GM23338 (cell line): ENCODE measurements at regions not wholly inside any gene's neighbourhood (a gene's known extent, or its start where the extent isn't known, plus 50 kb on each side); places are given as distances from the start of the nearest gene placed in this dataset.

Experiments used
- ATAC-seq: fragments of 200-7000 bp; cut with Tn5 transposase; 3 replicates; pipeline ENCODE4 v1.9.1; 2020
- DNase-seq: peaks from one replicate; pipeline ENCODE4 v3.0.0-alpha.2; 2015; ENCODE audit warnings: low spot score
- H2AFZ ChIP-seq: fragments of 200-600 bp; sonication (generic); 2 replicates; pipeline ENCODE4 v1.8.0; 2016; ENCODE audit warnings: antibody characterized with exemption, mild to moderate bottlenecking, moderate library complexity
- H3F3A ChIP-seq: fragments of 200-600 bp; sonication (generic); replicated peaks from 2 replicates; pipeline ENCODE4 v1.8.0; 2017; ENCODE audit warnings: antibody characterized with exemption, mixed run types, low read depth
- H3K27ac ChIP-seq: fragments of 200-600 bp; sonication (generic); 2 replicates; pipeline ENCODE4 v1.6.1; 2016; ENCODE audit warnings: low read depth
- H3K27me3 ChIP-seq: fragments of 200-600 bp; sonication (generic); 2 replicates; pipeline ENCODE4 v1.8.0; 2016; ENCODE audit warnings: mild to moderate bottlenecking, mixed run types, moderate library complexity; ENCODE audit not compliant: insufficient read depth
- H3K36me3 ChIP-seq: fragments of 200-600 bp; sonication (generic); 2 replicates; pipeline ENCODE4 v1.8.0; 2016; ENCODE audit warnings: mild to moderate bottlenecking; ENCODE audit not compliant: insufficient read depth
- H3K4me1 ChIP-seq: fragments of 200-600 bp; sonication (generic); 2 replicates; pipeline ENCODE4 v1.8.0; 2016; ENCODE audit warnings: mild to moderate bottlenecking, moderate library complexity; ENCODE audit not compliant: insufficient read depth
- H3K4me2 ChIP-seq: fragments of 200-600 bp; sonication (generic); 2 replicates; pipeline ENCODE4 v1.7.1; 2017; ENCODE audit warnings: mixed run types
- H3K4me3 ChIP-seq: fragments of 200-600 bp; sonication (generic); 2 replicates; pipeline ENCODE4 v1.6.1; 2016; ENCODE audit warnings: mixed run types
- H3K79me2 ChIP-seq: fragments of 200-600 bp; sonication (generic); replicated peaks from 2 replicates; pipeline ENCODE4 v1.8.0; 2017; ENCODE audit warnings: mild to moderate bottlenecking; ENCODE audit not compliant: insufficient read depth
- H3K9me2 ChIP-seq: fragments of 200-600 bp; sonication (generic); 2 replicates; pipeline ENCODE4 v1.8.0; 2017; ENCODE audit not compliant: insufficient read depth
- H4K20me1 ChIP-seq: fragments of 200-600 bp; sonication (generic); replicated peaks from 2 replicates; pipeline ENCODE4 v1.8.0; 2017; ENCODE audit warnings: mild to moderate bottlenecking; ENCODE audit not compliant: insufficient read depth
- H3K27ac Mint-ChIP-seq: 2 replicates; pipeline ENCODE4 v1.8.0; 2020; ENCODE audit warnings: inconsistent platforms, mild to moderate bottlenecking, moderate library complexity, mixed read lengths
- H3K27me3 Mint-ChIP-seq: 3 replicates; pipeline ENCODE4 v1.8.0; 2022; ENCODE audit warnings: low read depth, mild to moderate bottlenecking, moderate library complexity, mixed read lengths, inconsistent platforms; ENCODE audit not compliant: insufficient read depth, poor library complexity
- H3K36me3 Mint-ChIP-seq: 3 replicates; pipeline ENCODE4 v1.8.0; 2021; ENCODE audit warnings: low read depth, mild to moderate bottlenecking, inconsistent platforms, moderate library complexity, mixed read lengths
- H3K4me1 Mint-ChIP-seq: 3 replicates; pipeline ENCODE4 v1.8.0; 2020; ENCODE audit warnings: mild to moderate bottlenecking, inconsistent platforms, mixed read lengths
- H3K4me3 Mint-ChIP-seq: 3 replicates; pipeline ENCODE4 v1.8.0; 2021; ENCODE audit warnings: moderate library complexity, mild to moderate bottlenecking, inconsistent platforms, mixed read lengths
- H3K9me3 Mint-ChIP-seq: 3 replicates; pipeline ENCODE4 v1.8.0; 2020; ENCODE audit warnings: moderate library complexity, mild to moderate bottlenecking, inconsistent platforms, mixed read lengths
- ETS1 ChIP-seq: IDR thresholded peaks from 2 replicates; pipeline ENCODE4 v1.6.1; 2016; ENCODE audit warnings: antibody characterized with exemption
- EZH2 ChIP-seq: fragments of 200-600 bp; sonication (generic); IDR thresholded peaks from one replicate; pipeline ENCODE4 v1.8.0; 2017; ENCODE audit warnings: antibody characterized with exemption, mild to moderate bottlenecking, low read depth; ENCODE audit not compliant: unreplicated experiment
- EZH2phosphoT487 ChIP-seq: fragments of 200-600 bp; sonication (generic); IDR thresholded peaks from one replicate; pipeline ENCODE4 v1.8.1; 2018; ENCODE audit warnings: antibody characterized with exemption; ENCODE audit not compliant: unreplicated experiment
- JUNB ChIP-seq: IDR thresholded peaks from one replicate; pipeline ENCODE4 v1.6.1; 2016; ENCODE audit warnings: antibody characterized with exemption; ENCODE audit not compliant: unreplicated experiment
- NANOG ChIP-seq: IDR thresholded peaks from 2 replicates; pipeline ENCODE4 v1.6.1; 2016; ENCODE audit warnings: antibody characterized with exemption, borderline replicate concordance
- TF ChIP-seq, protein P1 (sequence below): fragments of 250-450 bp; sonication (Bioruptor Pico); IDR thresholded peaks from 2 replicates; pipeline ENCODE4 v1.5.0; 2020; ENCODE audit warnings: mild to moderate bottlenecking, moderate library complexity

- Histone ChIP-seq H3K36me3 (no peaks in the 10 kb centered on the region), H3K27me3 (no peaks in the 10 kb centered on the region), H3F3A (no peaks in the 10 kb centered on the region), H3K27ac (peak overlapping the region; percentile 5; the same call in 1 of the 2 replicates), H3K9me2 (no peaks in the 10 kb centered on the region), H2AFZ (no peak overlapping the region), H3K4me2 (peak overlapping the region; percentile 53), H4K20me1 (no peaks in the 10 kb centered on the region), H3K4me1 (peaks cover 21% of the 10 kb centered on the region), H3K79me2 (no peaks in the 10 kb centered on the region), H3K4me3 (peak overlapping the region; percentile 2; the same call in 1 of the 2 replicates)
- ATAC-seq = peak; percentile 81
- no peaks in the 10 kb centered on the region for H3K9me3 Mint-ChIP-seq
- no peak overlapping the region for H3K4me3 Mint-ChIP-seq
- H3K36me3 Mint-ChIP-seq = no peaks in the 10 kb centered on the region
- H3K27me3 Mint-ChIP-seq = no peaks in the 10 kb centered on the region
- TF ChIP-seq, protein P1, sequence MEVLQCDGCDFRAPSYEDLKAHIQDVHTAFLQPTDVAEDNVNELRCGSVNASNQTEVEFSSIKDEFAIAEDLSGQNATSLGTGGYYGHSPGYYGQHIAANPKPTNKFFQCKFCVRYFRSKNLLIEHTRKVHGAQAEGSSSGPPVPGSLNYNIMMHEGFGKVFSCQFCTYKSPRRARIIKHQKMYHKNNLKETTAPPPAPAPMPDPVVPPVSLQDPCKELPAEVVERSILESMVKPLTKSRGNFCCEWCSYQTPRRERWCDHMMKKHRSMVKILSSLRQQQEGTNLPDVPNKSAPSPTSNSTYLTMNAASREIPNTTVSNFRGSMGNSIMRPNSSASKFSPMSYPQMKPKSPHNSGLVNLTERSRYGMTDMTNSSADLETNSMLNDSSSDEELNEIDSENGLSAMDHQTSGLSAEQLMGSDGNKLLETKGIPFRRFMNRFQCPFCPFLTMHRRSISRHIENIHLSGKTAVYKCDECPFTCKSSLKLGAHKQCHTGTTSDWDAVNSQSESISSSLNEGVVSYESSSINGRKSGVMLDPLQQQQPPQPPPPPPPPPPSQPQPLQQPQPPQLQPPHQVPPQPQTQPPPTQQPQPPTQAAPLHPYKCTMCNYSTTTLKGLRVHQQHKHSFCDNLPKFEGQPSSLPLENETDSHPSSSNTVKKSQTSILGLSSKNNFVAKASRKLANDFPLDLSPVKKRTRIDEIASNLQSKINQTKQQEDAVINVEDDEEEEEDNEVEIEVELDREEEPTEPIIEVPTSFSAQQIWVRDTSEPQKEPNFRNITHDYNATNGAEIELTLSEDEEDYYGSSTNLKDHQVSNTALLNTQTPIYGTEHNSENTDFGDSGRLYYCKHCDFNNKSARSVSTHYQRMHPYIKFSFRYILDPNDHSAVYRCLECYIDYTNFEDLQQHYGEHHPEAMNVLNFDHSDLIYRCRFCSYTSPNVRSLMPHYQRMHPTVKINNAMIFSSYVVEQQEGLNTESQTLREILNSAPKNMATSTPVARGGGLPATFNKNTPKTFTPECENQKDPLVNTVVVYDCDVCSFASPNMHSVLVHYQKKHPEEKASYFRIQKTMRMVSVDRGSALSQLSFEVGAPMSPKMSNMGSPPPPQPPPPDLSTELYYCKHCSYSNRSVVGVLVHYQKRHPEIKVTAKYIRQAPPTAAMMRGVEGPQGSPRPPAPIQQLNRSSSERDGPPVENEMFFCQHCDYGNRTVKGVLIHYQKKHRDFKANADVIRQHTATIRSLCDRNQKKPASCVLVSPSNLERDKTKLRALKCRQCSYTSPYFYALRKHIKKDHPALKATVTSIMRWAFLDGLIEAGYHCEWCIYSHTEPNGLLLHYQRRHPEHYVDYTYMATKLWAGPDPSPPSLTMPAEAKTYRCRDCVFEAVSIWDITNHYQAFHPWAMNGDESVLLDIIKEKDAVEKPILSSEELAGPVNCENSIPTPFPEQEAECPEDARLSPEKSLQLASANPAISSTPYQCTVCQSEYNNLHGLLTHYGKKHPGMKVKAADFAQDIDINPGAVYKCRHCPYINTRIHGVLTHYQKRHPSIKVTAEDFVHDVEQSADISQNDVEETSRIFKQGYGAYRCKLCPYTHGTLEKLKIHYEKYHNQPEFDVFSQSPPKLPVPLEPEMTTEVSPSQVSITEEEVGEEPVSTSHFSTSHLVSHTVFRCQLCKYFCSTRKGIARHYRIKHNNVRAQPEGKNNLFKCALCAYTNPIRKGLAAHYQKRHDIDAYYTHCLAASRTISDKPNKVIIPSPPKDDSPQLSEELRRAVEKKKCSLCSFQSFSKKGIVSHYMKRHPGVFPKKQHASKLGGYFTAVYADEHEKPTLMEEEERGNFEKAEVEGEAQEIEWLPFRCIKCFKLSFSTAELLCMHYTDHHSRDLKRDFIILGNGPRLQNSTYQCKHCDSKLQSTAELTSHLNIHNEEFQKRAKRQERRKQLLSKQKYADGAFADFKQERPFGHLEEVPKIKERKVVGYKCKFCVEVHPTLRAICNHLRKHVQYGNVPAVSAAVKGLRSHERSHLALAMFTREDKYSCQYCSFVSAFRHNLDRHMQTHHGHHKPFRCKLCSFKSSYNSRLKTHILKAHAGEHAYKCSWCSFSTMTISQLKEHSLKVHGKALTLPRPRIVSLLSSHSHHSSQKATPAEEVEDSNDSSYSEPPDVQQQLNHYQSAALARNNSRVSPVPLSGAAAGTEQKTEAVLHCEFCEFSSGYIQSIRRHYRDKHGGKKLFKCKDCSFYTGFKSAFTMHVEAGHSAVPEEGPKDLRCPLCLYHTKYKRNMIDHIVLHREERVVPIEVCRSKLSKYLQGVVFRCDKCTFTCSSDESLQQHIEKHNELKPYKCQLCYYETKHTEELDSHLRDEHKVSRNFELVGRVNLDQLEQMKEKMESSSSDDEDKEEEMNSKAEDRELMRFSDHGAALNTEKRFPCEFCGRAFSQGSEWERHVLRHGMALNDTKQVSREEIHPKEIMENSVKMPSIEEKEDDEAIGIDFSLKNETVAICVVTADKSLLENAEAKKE (CRISPR knock-in tag) = no peak
- TF ChIP-seq NANOG = peak; percentile 29; the same call in 1 of the 2 replicates
- peak overlapping the region; percentile 57; the same call in 1 of the 2 replicates for H3K27ac Mint-ChIP-seq
- peaks cover 32% of the 10 kb centered on the region for H3K4me1 Mint-ChIP-seq
- peak; percentile 41 for DNase-seq
These were observed 188.2 kb downstream of the SH2D1A start for GRCh38 chrX:124534536-124534935.

DNA sequence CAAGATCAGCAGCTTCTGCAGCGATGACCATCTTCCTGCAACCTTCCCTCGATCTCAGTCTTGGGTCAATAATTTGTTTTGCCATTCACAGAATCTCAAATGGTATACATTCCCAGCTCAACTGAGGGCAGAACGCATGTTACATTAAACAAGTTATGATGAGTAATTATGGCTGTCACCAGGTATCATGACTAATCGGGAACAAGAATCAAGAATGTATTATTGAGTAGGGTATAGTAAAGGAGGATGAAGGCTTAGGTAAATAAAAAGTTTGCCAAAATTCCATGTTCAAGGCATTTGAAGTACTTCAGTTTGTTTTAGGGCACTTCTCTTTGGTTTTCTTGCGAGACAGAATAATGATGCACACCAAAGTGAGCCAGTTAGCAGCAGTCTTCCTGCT lies 194.1 kb downstream of the SH2D1A start:
- Histone ChIP-seq H3K4me3 (no peak overlapping the region), H3K27me3 (no peaks in the 10 kb centered on the region), H2AFZ (no peak overlapping the region), H4K20me1 (no peaks in the 10 kb centered on the region), H3K36me3 (no peaks in the 10 kb centered on the region), H3K79me2 (no peaks in the 10 kb centered on the region), H3K4me1 (0 out of 2 replicates have a peak, but pooled peaks cover 2% of the 10 kb centered on the region), H3K4me2 (no peak overlapping the region), H3K27ac (no peak overlapping the region), H3K9me2 (no peaks in the 10 kb centered on the region), H3F3A (no peaks in the 10 kb centered on the region)
- Mint-ChIP-seq H3K4me1 (peaks cover 3% of the 10 kb centered on the region; the same call in 2 of the 3 replicates), H3K9me3 (no peaks in the 10 kb centered on the region), H3K27me3 (no peaks in the 10 kb centered on the region), H3K36me3 (no peaks in the 10 kb centered on the region), H3K4me3 (no peak overlapping the region), H3K27ac (no peak overlapping the region)
- TF ChIP-seq EZH2 (no peak), JUNB (no peak), ETS1 (no peak), EZH2phosphoT487 (no peak)
- ATAC-seq (no peak), DNase-seq (no peak)
